Neural progenitor cell (in vitro differentiated cells): ENCODE measurements at regions not wholly inside any gene's neighbourhood (a gene's known extent, or its start where the extent isn't known, plus 50 kb on each side); places are given as distances from the start of the nearest gene placed in this dataset.

Source experiments
- DNase-seq: peaks from one replicate; pipeline ENCODE4 v3.0.0-alpha.2; 2016; ENCODE audit warnings: low spot score
- H2AFZ ChIP-seq: fragments of 200-600 bp; sonication (generic); replicated peaks from 2 replicates; pipeline ENCODE4 v1.6.1; 2016; ENCODE audit warnings: antibody characterized with exemption
- H3F3A ChIP-seq: fragments of 200-600 bp; sonication (generic); 2 replicates; pipeline ENCODE4 v1.6.1; 2016; ENCODE audit warnings: antibody characterized with exemption, low read depth
- H3K27ac ChIP-seq: fragments of 200-600 bp; sonication (generic); 2 replicates; pipeline ENCODE4 v1.5.1; 2016; ENCODE audit warnings: mild to moderate bottlenecking
- H3K27me3 ChIP-seq: fragments of 200-600 bp; sonication (generic); 2 replicates; pipeline ENCODE4 v1.6.1; 2016; ENCODE audit warnings: mild to moderate bottlenecking, moderate library complexity
- H3K36me3 ChIP-seq: fragments of 200-600 bp; sonication (generic); 2 replicates; pipeline ENCODE4 v1.5.1; 2016
- H3K4me1 ChIP-seq: fragments of 200-600 bp; sonication (generic); 2 replicates; pipeline ENCODE4 v1.6.1; 2016; ENCODE audit warnings: mixed run types
- H3K4me2 ChIP-seq: fragments of 200-600 bp; sonication (generic); 2 replicates; pipeline ENCODE4 v1.6.1; 2016
- H3K4me3 ChIP-seq: fragments of 200-600 bp; sonication (generic); 2 replicates; pipeline ENCODE4 v1.5.1; 2016
- H3K79me2 ChIP-seq: fragments of 200-600 bp; sonication (generic); 2 replicates; pipeline ENCODE4 v1.6.1; 2016; ENCODE audit warnings: low read depth
- H3K9ac ChIP-seq: fragments of 200-600 bp; sonication (generic); 2 replicates; pipeline ENCODE4 v1.6.1; 2016
- H3K9me3 ChIP-seq: fragments of 200-600 bp; sonication (generic); 2 replicates; pipeline ENCODE4 v1.5.1; 2016; ENCODE audit warnings: low read depth
- H4K20me1 ChIP-seq: fragments of 200-600 bp; sonication (generic); 2 replicates; pipeline ENCODE4 v1.6.1; 2016; ENCODE audit warnings: low read depth
- H3K27ac Mint-ChIP-seq: 3 replicates; pipeline ENCODE4 v1.8.0; 2021; ENCODE audit warnings: mixed read lengths
- H3K27me3 Mint-ChIP-seq: 2 replicates; pipeline ENCODE4 v1.8.0; 2022; ENCODE audit warnings: low read depth, mild to moderate bottlenecking, inconsistent platforms, moderate library complexity, mixed read lengths; ENCODE audit not compliant: insufficient read depth
- H3K36me3 Mint-ChIP-seq: 3 replicates; pipeline ENCODE4 v1.8.0; 2021; ENCODE audit warnings: mixed read lengths
- H3K4me1 Mint-ChIP-seq: 3 replicates; pipeline ENCODE4 v1.8.0; 2021; ENCODE audit warnings: mixed read lengths
- H3K4me3 Mint-ChIP-seq: 3 replicates; pipeline ENCODE4 v1.8.0; 2021; ENCODE audit warnings: mild to moderate bottlenecking, moderate library complexity, mixed read lengths
- H3K9me3 Mint-ChIP-seq: 3 replicates; pipeline ENCODE4 v1.8.0; 2020; ENCODE audit warnings: mixed read lengths
- CTCF ChIP-seq: fragments of 200-600 bp; sonication (generic); IDR thresholded peaks from 2 replicates; pipeline ENCODE4 v1.5.1; 2017; ENCODE audit warnings: antibody characterized with exemption, mild to moderate bottlenecking
- EZH2 ChIP-seq: fragments of 200-600 bp; sonication (generic); IDR thresholded peaks from 2 replicates; pipeline ENCODE4 v1.6.1; 2017; ENCODE audit warnings: antibody characterized with exemption, mild to moderate bottlenecking, moderate library complexity
- EZH2phosphoT487 ChIP-seq: fragments of 200-600 bp; sonication (generic); IDR thresholded peaks from 2 replicates; pipeline ENCODE4 v1.6.1; 2017; ENCODE audit warnings: antibody characterized with exemption

GRCh38 chr2:58921676-58922075 is 680.6 kb upstream of the FANCL start:
- H3K9me3 Mint-ChIP-seq, result no peaks in the 10 kb centered on the region
- H3F3A ChIP-seq, result no peaks in the 10 kb centered on the region
- H3K4me2 ChIP-seq, result no peak overlapping the region
- H3K27ac ChIP-seq, result no peak overlapping the region
- H3K9ac ChIP-seq, result no peak overlapping the region
- H3K4me1 Mint-ChIP-seq, result peaks cover 20% of the 10 kb centered on the region
- H3K36me3 ChIP-seq, result no peaks in the 10 kb centered on the region
- H3K27me3 Mint-ChIP-seq, result peaks cover 4% of the 10 kb centered on the region
- H3K79me2 ChIP-seq, result no peaks in the 10 kb centered on the region
- H4K20me1 ChIP-seq, result no peaks in the 10 kb centered on the region
- no peaks in the 10 kb centered on the region for H3K36me3 Mint-ChIP-seq
- peak overlapping the region; percentile 44 for H3K27ac Mint-ChIP-seq
- H2AFZ ChIP-seq, result no peak overlapping the region
- H3K4me3 ChIP-seq, result no peak overlapping the region
- DNase-seq, result no peak
- no peak overlapping the region for H3K4me3 Mint-ChIP-seq
- no peak for TF ChIP-seq CTCF
- no peak for TF ChIP-seq EZH2
- no peak for TF ChIP-seq EZH2phosphoT487
- no peaks in the 10 kb centered on the region for H3K27me3 ChIP-seq
- peaks cover 13% of the 10 kb centered on the region for H3K4me1 ChIP-seq
- H3K9me3 ChIP-seq, result no peaks in the 10 kb centered on the region

- no peak overlapping the region for H3K4me3 ChIP-seq
- no peaks in the 10 kb centered on the region for H3K9me3 ChIP-seq
- H3K9ac ChIP-seq, result no peak overlapping the region
- H3K36me3 Mint-ChIP-seq, result no peaks in the 10 kb centered on the region
- no peaks in the 10 kb centered on the region for H4K20me1 ChIP-seq
- no peaks in the 10 kb centered on the region for H3K9me3 Mint-ChIP-seq
- no peak overlapping the region for H3K4me3 Mint-ChIP-seq
- peaks cover 13% of the 10 kb centered on the region for H3K4me1 ChIP-seq
- H3F3A ChIP-seq, result no peaks in the 10 kb centered on the region
- H3K79me2 ChIP-seq, result no peaks in the 10 kb centered on the region
- no peak overlapping the region for H3K4me2 ChIP-seq
- H2AFZ ChIP-seq, result no peak overlapping the region
- no peaks in the 10 kb centered on the region for H3K27me3 ChIP-seq
- TF ChIP-seq CTCF (no peak), EZH2phosphoT487 (no peak), EZH2 (no peak)
- no peaks in the 10 kb centered on the region for H3K36me3 ChIP-seq
- H3K27me3 Mint-ChIP-seq, result peaks cover 4% of the 10 kb centered on the region
- H3K4me1 Mint-ChIP-seq, result peaks cover 34% of the 10 kb centered on the region
- no peak overlapping the region for H3K27ac ChIP-seq
- no peak for DNase-seq
- H3K27ac Mint-ChIP-seq, result no peak overlapping the region
Measured at GRCh38 chr2:58920001-58920400, 678.9 kb upstream of the FANCL start.

GRCh38 chr2:58919316-58919715 is 678.2 kb upstream of the FANCL start:
- H3K27ac Mint-ChIP-seq, result no peak overlapping the region
- Histone ChIP-seq H3K4me1 (peaks cover 15% of the 10 kb centered on the region), H3K27me3 (no peaks in the 10 kb centered on the region), H3K36me3 (no peaks in the 10 kb centered on the region), H3K9me3 (no peaks in the 10 kb centered on the region), H3K4me3 (no peak overlapping the region), H2AFZ (no peak overlapping the region), H3K79me2 (no peaks in the 10 kb centered on the region), H3K9ac (no peak overlapping the region), H3F3A (no peaks in the 10 kb centered on the region), H4K20me1 (no peaks in the 10 kb centered on the region), H3K4me2 (no peak overlapping the region), H3K27ac (no peak overlapping the region)
- no peak overlapping the region for H3K4me3 Mint-ChIP-seq
- DNase-seq, result no peak
- H3K27me3 Mint-ChIP-seq, result peaks cover 4% of the 10 kb centered on the region
- H3K4me1 Mint-ChIP-seq, result peaks cover 39% of the 10 kb centered on the region
- TF ChIP-seq EZH2phosphoT487 (no peak), CTCF (no peak), EZH2 (no peak)
- no peaks in the 10 kb centered on the region for H3K36me3 Mint-ChIP-seq
- H3K9me3 Mint-ChIP-seq, result no peaks in the 10 kb centered on the region

- Histone ChIP-seq H3K9me3 (no peaks in the 10 kb centered on the region), H3F3A (no peaks in the 10 kb centered on the region), H3K4me3 (no peak overlapping the region), H3K36me3 (no peaks in the 10 kb centered on the region), H3K27me3 (no peaks in the 10 kb centered on the region), H4K20me1 (no peaks in the 10 kb centered on the region), H3K9ac (no peak overlapping the region), H3K27ac (no peak overlapping the region), H3K79me2 (no peaks in the 10 kb centered on the region), H3K4me2 (peak overlapping the region; percentile 39), H2AFZ (no peak overlapping the region), H3K4me1 (peaks cover 26% of the 10 kb centered on the region)
- H3K27ac Mint-ChIP-seq, result no peak overlapping the region
- TF ChIP-seq EZH2 (no peak), EZH2phosphoT487 (no peak), CTCF (no peak)
- H3K27me3 Mint-ChIP-seq, result peaks cover 6% of the 10 kb centered on the region
- H3K36me3 Mint-ChIP-seq, result no peaks in the 10 kb centered on the region
- peak; percentile 70 for DNase-seq
- H3K9me3 Mint-ChIP-seq, result no peaks in the 10 kb centered on the region
- H3K4me1 Mint-ChIP-seq, result peaks cover 51% of the 10 kb centered on the region
- no peak overlapping the region for H3K4me3 Mint-ChIP-seq
Measured at GRCh38 chr2:58918141-58918540, 677.0 kb upstream of the FANCL start.
